Occipital lobe (tissue), 1 donor: ENCODE measurements at regions not wholly inside any gene's neighbourhood (a gene's known extent, or its start where the extent isn't known, plus 50 kb on each side); places are given as distances from the start of the nearest gene placed in this dataset.
"Not testable (repeated sequence)": the region's sequence is repeated elsewhere in the genome, so short reads cannot be mapped to it uniquely, and the experiment has no call there.

Experiments
- DNase-seq: peaks from one replicate; lab custom pipeline; 2025; lab: John Stamatoyannopoulos, UW

GRCh38 chr1:29621826-29622435 lies 385.6 kb downstream of the PTPRU start:
- no peak for DNase-seq

- no peak for DNase-seq
Measured at GRCh38 chr1:29620631-29621030, 384.3 kb downstream of the PTPRU start.

- no peak for DNase-seq
Measured at GRCh38 chr1:29607236-29607635, 370.9 kb downstream of the PTPRU start.

- not testable (repeated sequence) for DNase-seq
Measured at GRCh38 chr1:29604796-29605195, 368.5 kb downstream of the PTPRU start.

GRCh38 chr1:29603622-29604021 lies 367.3 kb downstream of the PTPRU start:
- no peak for DNase-seq

- DNase-seq = no peak
Measured at GRCh38 chr1:29602203-29602602, 365.9 kb downstream of the PTPRU start.

- DNase-seq = no peak
Measured at GRCh38 chr1:29601021-29601420, 364.7 kb downstream of the PTPRU start.

GRCh38 chr1:29599826-29600225 lies 363.5 kb downstream of the PTPRU start:
- no peak for DNase-seq

GRCh38 chr1:29599071-29599470 lies 362.7 kb downstream of the PTPRU start:
- DNase-seq = no peak

- no peak for DNase-seq
Measured at GRCh38 chr1:29597861-29598260, 361.5 kb downstream of the PTPRU start.

GRCh38 chr1:29593601-29594382 lies 357.5 kb downstream of the PTPRU start:
- DNase-seq = no peak

- no peak for DNase-seq
Measured at GRCh38 chr1:29592731-29593130, 356.4 kb downstream of the PTPRU start.

- DNase-seq = no peak
Measured at GRCh38 chr1:29592261-29592615, 355.9 kb downstream of the PTPRU start.

GRCh38 chr1:29591601-29592260 lies 355.4 kb downstream of the PTPRU start:
- no peak for DNase-seq

GRCh38 chr1:29590583-29591565 lies 354.6 kb downstream of the PTPRU start:
- DNase-seq = no peak

- DNase-seq = not testable (repeated sequence)
Measured at GRCh38 chr1:29589716-29590115, 353.4 kb downstream of the PTPRU start.

- DNase-seq = no peak
Measured at GRCh38 chr1:29586991-29587745, 350.8 kb downstream of the PTPRU start.

GRCh38 chr1:29586215-29586614 lies 349.9 kb downstream of the PTPRU start:
- no peak for DNase-seq

- DNase-seq = no peak
Measured at GRCh38 chr1:29585656-29586055, 349.3 kb downstream of the PTPRU start.

- DNase-seq = no peak
Measured at GRCh38 chr1:29585201-29585600, 348.9 kb downstream of the PTPRU start.

GRCh38 chr1:29584776-29585175 lies 348.5 kb downstream of the PTPRU start:
- DNase-seq = no peak
